Stimulated activated CD4-positive, alpha-beta T cell treated with anti-CD3 and anti-CD28 coated beads, Interleukin-12 subunit alpha, Interleukin-12 subunit beta, amount 100 ng/mL, for 48 hours (primary cell): ENCODE measurements at regions not wholly inside any gene's neighbourhood (a gene's known extent, or its start where the extent isn't known, plus 50 kb on each side); places are given as distances from the start of the nearest gene placed in this dataset.

Source experiments
- DNase-seq, 3 donors: peaks; one replicate each; pipeline ENCODE4 v3.0.0-alpha.2; 2020; ENCODE audit warnings: low read depth in 2 of 3, low spot score in 1 of 3

DNA sequence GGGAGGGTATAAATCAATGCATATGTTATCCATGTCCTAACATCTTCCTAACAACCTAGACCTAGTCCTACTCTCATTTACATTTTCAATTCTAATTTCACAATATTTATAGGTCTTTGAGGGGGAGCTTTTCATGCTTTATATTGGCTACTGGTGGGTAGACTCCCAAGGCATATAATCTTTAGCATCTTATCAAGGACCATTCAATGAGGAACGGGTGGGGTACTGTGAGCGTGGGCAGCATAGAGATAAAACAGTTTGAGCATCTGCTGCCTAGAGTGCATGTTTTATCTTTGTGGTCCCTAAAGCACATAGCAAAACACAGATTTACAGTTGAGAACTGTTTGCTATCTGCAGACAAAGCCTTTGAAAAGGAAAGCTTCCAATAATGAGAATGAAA lies 427.6 kb upstream of the WWC1 start:
- DNase-seq = no peak

DNA sequence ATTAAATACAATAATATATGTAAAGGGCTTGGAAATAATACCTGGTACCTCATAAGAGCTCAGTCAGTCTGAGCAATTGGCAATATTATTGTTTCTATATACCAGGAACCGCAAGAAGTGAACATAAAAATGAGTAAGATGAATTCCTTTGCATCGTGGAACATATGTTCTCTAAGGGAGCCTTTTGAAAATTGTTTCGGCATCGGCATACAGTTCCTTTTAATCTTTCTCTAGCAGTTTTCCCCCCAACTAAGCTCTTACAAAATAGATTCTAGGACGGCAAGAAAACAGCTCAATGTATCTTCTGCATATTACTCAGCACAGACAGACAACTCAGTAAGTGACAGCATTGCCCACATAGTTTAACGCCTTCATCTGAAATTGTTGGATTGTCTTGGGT lies 426.6 kb upstream of the WWC1 start:
- DNase-seq = no peak

DNA sequence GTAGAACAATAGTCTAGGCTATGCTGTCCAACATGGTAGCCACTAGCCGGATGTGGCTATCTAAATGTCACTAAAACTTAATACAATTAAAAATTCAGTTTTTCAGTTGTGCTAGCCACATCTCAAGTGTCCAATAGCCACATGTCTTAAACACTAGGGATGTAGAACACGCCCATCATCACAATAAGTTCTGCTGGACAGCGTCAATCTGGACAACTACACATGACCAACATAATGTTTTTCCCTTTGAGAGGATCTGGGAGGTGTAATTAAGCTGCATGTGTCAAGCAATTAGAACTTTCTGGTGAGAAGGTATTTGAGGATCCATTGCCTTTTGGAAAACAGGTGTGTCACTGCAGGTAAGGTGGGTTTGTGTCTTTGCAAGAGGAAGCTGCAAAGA lies 424.6 kb upstream of the WWC1 start:
- no peak for DNase-seq

DNA sequence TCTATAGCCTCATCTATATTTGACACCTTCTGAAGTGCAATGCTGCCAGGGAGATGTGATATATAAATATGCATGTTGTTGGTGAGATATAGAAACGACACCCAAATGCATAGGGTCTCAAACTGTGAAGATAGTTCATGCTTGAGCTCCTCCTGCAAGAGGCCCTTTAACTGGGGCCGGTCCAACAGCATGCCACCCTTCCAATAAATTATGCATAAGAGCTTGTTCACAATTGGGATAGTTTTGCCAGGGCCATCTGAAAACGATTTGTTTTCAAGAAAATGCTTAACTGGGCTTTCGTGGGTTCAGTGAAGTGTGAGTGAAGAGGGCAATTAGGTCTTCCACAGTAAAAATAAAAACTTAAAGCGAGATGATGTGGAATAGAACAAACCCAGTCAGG lies 424.2 kb upstream of the WWC1 start:
- DNase-seq = no peak

DNA sequence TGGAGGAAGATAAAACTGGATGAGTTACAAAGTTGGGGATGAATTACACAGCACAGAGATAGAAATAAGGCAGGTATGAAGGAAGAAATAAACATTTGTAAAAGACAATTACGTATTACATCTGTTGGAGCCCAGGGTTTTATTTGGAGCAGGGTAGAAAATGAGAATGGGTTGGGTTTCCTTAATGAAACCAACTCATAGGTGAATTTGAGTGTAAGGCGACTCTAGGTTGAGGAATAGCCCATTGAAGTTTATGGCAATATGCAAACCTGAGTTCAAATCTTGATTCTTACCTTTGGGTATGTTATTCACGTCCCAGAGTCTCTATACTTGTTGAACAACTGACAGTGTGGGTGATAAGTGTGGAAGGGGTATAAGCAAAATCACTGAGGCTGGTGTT lies 422.3 kb upstream of the WWC1 start:
- DNase-seq = no peak

DNA sequence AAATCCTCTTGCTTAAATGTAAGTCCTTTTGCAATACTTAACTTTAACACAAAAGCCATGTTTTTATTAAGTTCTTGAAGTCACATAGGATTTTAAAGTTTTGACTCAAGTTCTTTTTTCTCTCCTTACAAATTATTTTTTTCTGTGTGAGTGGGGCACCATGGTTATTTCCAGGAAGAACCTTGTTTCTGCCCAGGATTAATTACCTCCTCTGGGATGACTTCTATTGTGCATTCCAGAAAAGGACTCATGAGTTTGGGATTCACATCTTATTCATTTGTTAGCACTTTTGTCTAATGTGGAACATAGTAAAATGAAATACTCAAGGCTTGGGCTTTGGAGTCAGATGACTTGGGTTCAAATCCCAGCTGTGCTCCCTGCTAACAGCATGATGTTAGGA lies 421.4 kb upstream of the WWC1 start:
- DNase-seq = no peak

DNA sequence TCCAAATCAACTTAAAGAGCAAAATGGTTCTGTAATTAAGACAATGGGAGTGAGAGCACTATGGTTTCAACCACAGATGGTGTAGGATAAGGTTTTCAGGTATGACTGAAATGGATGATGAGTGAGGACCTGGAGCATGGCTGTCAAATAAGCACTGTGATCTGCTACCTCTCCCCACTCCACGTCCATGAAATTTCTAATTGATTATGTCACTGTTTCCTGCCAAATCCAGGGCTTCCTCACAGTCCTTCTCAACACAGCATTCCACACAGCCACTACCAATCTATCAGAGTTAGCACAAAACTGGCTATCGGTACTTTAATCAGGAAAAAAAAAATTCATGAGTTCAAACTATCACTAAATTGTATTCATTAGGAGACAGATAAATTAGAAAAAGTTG lies 420.4 kb upstream of the WWC1 start:
- no peak for DNase-seq

DNA sequence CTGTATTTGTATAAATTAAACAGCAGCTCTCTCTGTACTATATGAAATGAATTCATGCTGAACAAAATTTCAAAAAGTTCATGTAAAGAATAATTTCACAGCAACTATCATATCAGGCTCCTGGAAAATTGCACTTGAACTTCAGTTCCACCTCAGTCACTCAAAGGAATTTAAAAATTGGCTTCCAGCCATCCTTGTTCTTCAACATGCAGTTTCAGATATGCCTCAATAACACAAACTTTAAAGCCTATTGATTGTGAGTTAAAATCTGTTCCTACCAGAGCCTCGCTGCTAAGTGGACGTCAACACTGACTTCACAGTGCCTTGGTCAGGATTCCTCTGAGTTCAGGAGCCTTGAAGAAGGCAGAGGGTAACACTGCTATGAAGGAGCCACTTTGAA lies 418.7 kb upstream of the WWC1 start:
- no peak for DNase-seq

DNA sequence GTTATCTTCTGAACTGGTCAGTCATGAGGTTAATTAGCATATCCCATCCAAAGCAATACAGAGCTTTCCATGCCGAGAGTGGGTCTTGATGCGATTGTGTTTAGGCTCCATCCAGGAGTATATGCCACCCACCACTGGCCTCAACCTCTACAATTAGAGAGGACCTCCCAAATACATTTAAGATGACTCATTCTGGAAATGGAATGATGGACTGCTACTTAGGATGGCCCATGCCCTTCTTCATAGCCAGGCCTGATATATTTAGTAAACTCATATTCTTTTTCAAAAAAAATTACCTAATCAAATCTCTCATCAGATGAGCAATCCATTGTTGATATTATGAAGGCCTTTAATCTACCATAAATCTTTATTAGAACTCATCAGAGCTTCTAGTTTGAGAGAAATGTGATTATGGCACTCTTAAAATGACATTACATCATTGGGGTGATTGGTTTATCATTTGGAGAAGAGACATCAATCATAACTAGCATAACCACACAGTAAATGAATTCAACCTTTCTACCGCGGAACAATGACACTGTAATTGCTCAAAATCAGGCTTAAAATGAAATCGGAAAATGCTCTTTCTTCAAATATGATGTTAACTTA lies 414.2 kb upstream of the WWC1 start:
- DNase-seq = no peak

DNA sequence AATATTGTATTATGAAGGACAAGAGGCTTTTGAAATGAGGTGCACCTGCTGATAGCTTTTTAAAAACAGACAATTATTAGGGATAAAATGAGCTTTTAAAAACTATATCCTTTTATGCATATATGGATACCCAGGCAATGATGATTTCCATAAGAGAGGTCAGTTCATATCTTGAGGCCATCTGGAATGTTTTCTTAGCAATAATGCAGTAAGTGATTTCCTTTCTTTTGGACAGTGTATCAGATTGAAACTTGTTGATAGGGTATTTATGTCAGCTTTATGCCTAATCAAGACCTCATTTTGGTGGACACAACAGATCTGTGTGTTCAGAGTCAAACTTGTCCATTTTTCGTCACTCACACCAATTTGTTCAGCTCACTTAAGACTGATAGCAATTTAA lies 413.5 kb upstream of the WWC1 start:
- no peak for DNase-seq

DNA sequence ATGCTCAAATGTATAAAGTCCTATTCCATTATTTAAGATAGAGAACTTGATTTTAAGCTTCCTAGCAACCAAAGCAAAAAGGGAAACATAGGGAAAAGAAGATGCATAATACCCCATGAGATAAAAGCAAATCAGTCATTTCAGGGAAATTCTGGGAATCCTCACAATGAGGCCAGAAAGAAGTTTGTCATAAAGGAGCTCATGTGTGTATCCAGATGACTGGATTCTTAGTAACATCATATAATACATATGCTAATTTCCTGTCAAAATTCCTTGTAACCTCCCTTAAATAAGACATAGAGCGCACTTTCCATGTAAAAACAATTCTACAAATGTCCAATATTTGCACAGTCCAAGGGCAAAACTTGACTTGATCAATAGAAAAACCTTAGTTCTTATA lies 411.0 kb upstream of the WWC1 start:
- no peak for DNase-seq

DNA sequence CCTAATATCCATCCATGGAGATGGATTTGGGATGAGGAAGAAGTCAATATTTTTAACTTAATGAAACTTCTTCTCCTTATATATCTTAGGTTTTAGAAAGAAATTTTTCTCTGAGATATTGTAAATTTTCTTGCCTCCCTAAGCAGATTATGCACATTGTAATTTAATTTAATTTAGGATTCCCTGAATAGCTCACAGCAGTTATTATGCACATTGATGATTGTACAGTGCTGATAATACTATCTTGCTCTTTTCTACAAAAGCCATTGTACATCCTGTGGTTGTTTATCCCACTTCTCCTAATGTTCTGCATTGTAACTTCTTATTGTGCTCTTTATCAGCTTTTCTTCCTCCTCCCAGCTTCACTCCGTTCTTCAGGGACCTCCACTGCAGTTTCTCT lies 410.4 kb upstream of the WWC1 start:
- no peak for DNase-seq

DNA sequence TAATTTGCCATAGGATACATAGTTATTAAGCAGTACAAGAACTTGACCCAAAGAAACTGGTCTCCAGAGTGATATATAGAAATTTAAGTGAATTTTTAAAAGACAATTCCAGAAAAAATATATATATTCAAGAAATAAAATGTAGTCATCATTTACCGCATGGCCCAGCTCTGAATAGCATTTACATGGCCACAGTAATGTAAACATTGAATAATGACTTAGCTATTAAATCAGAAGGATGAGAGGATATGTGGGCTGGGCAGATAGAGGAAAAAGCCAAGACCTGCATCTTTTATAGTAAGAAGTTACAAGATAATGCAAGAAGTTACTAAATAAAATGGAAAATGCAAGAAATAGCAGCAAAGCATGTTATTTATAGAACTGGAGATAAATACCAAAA lies 405.2 kb upstream of the WWC1 start:
- no peak for DNase-seq

DNA sequence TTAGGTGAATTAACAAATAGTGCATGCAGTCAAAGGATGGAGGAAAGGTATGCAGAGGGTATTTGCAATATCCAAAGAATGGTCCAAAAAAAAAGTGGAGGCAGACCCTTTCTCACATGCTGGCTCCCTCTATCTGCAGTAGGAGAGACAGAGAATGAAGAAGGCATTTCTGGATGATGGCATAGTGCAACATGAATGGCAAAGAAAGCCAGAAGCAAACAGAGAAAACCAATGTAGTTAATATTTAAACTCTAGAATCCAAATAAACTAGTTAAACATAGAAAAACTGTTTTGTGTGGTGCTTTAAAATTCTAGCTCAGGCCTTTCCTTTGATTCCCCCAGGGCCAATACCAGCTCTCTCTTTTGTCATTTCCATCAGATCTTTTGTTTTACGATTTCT lies 403.1 kb upstream of the WWC1 start:
- DNase-seq = no peak

DNA sequence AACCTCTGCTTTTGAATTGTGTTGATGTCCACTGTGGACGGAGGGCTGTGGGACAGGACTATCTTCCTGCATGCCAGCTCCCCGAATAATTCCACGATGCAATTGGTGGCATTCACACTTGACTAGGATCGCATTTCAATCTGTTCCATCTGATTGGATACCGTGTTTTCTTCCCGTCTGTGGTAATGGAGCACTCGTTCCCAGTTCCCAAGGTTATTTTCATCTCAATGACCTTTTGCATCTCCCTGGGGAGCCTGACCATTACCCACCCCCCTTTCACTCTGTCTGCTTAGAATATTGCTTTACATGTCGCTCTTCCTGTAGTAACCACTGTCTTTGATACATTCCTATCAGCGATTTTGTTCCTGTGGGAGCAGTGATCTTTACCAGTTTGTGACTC lies 402.2 kb upstream of the WWC1 start:
- DNase-seq = no peak

DNA sequence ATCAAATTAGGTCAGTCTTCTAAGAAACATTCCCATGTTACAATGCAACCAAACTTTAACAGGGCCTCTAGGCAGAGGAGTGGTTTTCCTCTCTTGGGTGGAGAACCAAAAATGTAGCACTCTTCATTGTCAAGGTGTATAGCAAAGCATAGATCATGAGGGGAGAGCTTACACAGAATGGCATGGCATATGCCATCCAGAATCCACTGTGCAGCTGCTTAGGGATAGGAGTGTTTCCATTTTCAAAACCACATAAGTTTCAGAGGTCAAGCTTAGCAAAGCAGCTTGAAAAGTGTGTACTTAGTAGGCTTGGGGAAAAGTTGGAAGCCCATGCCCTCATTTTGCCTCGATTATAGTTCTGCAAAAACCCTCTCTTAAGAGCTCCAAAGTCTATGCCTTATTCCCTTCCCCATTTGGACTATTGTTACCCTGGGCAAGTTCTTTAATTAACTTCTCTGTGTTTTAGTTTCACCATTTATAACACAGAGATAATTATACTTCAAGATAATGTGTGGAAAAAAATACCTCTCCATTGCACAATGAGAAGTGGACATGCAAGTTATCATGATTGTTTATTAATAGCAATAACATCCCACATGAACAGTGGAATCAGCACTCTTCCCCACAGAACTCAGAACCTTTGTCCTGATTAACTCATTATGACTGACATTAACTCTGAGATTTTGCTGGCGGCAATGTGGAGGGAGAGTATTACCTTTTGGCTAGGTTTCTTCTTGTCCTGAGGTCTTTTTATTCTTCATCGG lies 398.9 kb upstream of the WWC1 start:
- no peak for DNase-seq

DNA sequence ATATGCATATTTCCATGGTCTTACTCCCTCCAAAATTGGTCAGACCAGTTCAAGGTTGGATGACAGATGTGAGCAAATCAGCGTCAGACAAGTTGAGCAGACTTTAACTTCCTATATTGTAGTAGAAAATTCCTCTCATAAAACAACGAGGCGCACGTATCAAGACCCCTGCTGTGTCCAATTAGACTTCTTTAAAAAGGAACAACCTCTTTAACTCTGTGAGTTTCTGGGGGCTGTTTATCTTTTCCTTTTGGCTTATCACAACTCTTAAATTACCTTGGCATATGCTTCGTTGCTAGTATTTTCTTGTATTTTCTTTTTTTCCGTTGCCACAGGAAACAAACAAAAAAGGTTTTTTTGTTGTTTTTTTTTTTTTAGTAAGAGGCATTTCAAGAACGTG lies 398.2 kb upstream of the WWC1 start:
- no peak for DNase-seq

DNA sequence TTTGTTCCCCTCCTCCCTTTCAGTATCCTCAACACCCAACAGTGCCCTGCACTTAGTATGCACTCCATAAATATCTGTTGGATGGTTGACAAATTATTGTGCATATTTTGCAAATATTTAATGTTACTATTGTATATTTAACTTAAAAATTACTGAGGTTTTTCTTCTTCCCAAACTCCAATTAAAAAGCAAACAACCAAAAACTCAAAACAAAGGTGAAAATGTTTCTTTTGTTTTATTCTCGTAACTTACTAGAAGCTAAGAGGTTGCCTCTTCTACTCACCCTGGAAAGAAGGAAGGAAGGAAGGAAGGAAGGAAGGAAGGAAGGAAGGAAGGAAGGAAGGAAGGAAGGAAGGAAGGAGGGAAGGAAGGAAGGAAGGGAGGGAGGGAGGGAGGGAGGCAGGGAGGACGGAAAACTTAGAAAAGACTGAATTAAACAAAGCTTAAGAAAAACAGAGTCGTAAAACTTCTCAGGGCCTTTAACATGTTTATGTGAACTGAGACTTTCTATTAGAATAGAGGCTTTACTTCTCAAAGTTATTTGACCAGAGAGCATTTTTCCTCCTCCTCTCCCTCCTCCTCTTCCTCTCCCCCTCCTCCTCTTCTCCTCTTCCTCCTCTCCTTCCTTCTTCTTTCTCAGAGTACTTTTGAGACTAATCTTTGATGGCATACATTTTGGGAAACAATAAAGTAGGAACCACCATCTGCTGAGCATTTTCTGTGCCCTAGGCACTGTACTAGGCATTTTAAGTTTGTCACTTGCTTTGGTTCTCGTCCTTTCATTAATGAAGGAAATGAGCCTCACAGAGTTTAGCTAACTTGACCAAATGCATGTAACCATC lies 396.6 kb upstream of the WWC1 start:
- no peak for DNase-seq

DNA sequence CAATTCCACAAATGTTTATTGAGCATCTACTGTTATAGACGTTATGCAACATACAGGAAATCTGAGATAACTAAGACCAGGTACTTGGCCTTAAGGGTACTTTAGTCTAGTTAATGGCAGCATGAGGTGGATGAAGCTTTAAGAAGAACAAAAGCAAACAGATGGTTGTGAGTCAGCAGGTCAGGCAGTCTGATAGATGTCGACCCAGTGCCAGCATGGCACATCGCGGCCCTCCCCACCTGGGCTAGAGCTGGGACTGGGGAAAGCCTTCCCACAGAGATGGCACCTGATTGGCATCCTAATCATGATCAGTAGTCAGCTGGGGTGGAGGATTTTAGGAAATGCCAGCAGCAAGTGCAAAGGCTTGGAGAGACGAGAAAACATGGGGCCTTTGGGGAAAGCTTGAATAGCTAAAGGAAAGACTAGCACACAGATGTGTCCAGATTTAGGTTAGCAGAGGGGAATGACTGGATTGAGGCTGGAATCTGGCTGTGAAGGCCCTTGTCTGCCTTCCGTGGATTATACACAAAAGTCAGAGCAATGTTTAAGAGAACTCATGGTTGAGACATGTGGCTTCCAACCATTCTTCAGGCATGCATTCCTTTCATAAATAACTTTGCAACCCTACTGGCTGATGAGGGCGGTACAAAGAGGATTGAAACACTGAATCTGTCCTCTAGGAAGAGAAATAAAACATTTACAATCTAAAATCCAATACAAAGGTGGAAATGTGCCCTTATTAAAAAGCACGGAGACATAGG lies 395.4 kb upstream of the WWC1 start:
- DNase-seq = no peak

DNA sequence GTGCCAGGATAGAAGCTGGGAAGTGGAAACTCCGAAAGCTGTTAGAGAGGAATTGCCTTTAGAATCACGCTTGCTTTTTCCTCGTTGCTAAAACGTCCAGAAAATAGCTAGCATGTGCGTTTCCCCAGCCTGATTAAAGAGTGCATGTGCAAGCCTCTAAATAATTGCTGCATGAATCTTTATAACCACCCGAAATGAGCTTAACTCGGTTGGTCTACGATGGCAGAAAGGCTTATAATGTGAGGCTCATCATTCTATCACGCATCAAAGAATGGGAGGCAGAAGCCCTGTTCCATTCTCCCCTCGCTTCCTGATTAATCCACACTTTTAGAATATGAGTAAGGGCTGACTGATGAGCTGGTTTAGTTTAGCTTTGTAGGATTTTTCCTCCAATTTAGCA lies 394.6 kb upstream of the WWC1 start:
- DNase-seq = no peak

DNA sequence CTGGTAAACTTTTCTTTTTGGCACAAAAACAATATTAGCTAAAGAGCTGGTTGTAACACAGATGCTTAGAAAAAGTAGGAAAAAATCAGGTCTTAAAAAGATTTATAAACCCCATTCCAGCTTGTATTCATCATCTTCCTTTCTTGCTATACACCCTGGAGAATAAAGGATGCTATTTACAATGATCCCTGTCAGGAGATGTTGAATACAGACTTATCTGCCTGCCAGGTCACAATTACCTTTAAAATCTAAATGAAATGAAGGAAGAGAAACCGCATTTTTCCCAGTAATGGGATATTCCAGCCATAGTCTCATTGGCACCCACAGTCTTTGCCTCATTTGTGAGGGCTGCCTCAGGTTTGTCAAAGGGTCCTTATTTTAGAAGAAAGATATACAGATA lies 394.1 kb upstream of the WWC1 start:
- no peak for DNase-seq
